ENCODE measurements at regions not wholly inside any gene's neighbourhood (a gene's known extent, or its start where the extent isn't known, plus 50 kb on each side); places are given as distances from the start of the nearest gene placed in this dataset.
"Not testable (repeated sequence)": the region's sequence is repeated elsewhere in the genome, so short reads cannot be mapped to it uniquely, and the experiment has no call there.

DNA sequence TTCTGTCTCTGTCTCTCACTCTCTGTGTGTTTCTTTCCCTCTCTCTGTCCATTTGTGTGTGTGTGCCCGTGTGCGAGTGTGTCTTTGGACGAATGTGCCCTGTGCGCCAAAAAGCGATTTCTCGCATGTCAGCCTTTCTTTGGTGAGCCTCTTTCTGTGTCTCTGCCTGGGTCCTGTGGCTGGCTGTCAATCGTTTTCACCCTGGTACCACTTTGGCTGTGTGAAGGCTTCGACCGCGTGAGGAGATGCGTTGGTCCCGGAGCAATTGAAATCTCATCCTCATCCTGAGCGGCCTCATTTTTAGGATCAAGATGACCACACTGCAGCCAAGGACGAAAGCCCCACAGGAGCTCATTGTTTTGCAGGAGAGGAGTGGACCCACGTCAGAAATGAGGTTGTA is 288.9 kb upstream of the ZNF337 start:
- DNase-seq, result no peak

DNA sequence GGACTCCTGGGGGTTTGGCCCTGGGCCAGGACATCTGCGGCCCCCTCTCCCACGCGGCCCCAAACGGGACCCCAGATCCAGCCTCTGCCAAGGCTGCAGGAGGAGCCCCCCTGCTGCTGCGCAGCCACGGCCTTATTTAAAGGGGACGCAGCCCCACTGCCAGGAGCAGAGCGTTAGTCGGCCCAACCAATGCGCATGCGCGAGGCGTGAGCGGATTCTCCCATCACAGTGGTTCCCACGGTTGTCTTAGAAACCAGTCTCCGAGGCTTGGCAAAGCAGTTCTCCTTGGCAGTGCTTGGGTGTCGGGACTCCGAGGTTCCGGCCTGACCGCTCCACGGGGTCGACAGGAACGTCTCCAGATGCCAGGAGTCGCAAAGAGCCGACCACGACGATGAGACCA is 288.3 kb upstream of the ZNF337 start:
- peak; percentile 20 for DNase-seq

DNA sequence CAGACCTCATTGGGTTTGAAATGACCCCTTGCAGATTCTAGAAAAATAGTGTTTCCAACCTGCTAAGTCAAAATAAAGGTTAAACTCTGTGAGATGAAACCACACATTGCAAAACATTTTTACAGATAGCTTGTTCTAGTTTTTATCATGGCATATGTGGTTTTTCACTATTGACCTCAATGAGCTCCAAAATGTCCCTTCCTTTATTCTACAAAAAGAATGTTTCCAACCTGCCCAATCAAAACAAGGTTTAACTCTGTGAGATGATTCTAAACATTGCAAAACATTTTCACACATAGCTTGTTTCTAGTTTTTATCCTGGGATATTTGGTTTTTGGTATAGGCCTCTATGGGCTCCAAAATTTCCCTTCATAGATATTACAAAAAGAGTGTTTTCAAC is 286.0 kb upstream of the ZNF337 start:
- DNase-seq, result not testable (repeated sequence)

DNA sequence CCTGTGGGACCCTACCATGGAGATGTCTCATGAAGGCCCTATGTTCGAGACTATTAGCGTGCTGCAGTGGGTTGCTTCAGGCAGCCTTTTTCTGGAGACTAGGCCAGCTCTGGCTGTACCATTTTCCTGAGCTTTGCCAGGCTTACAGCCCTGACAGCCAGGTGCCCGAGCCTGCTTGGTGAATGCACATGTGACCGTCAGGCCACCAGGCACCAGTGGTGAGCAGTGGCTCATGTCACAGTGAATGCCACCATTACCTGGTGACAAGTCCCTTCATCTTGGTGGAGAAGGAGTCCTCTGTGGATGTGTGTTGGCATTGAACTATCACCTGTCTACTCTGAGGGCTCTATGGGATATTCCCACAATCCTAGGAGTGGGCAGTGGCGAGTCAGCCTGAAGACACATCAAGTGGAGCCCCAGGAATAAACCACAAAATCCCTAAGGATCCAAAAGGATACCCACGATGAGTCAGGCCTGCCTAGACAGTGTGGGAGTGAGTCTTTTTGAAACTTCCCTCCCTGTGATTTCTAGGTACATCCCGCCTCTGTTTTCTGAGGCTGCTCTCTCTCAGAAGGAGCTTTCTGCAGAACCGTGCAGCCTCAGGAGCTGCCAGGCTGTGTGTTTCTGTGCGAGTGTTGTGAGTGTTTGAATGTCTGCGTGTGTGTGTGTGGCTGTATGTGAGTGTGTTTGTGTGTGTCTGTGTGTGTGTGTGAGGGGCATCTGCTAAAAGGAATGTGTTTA is 282.0 kb upstream of the ZNF337 start:
- DNase-seq, result not testable (repeated sequence)

DNA sequence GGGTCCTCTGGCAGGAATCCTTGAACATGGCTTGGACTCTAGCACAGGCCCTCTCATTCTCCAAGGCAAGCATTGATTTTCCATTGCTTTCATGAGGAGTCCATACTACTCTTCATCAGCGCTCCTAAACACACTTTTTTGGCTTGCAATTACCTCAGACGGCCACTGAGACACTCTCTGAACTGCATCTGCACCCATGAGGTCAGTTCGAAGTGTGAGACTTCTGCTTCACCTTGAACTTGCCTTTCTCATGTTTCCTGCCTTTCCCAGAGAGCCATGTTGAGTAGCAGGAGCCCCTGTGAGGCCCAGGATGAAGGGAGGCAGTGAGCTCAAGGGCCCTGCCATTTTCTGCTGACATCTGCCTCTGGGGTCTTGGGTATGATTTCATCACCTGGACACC is 279.2 kb upstream of the ZNF337 start:
- DNase-seq, result not testable (repeated sequence)

DNA sequence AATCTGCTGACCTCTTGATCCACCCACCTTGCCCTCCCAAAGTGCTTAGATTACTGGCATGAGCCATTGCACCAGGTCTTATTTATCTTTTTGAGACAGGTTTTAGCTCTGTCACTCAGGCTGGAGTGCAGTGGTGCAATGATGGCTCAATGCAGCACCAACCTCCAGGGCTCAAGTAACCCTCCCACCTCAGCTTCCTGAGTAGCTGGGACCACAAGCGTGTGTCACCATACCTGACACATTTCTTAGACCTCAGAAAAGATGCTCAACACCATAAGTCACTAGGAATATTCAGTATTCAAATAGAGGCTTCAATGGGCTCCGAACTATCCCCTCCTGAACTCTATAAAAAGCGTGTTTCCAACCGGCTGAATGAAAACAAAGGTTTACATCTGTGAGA is 268.6 kb upstream of the ZNF337 start:
- DNase-seq, result not testable (repeated sequence)

DNA sequence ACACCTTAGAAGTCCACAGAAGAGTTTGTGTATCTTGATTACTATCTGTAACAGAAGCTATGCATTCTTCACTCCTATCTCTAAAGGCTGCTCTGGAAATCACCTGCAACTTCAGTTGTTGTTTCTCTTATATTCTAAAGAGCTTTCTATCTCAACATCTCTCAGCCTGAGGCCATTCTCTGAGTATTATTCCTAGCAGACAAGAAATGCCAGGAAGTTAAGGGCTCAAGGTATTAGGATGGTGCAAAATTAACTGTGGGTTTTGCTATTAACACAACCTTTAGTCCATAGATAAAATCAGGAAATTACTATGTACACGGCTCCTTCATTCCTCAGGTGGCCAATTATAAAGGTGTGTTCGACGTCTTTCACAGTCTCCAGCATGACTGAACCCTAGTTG is 257.2 kb upstream of the ZNF337 start:
- not testable (repeated sequence) for DNase-seq

DNA sequence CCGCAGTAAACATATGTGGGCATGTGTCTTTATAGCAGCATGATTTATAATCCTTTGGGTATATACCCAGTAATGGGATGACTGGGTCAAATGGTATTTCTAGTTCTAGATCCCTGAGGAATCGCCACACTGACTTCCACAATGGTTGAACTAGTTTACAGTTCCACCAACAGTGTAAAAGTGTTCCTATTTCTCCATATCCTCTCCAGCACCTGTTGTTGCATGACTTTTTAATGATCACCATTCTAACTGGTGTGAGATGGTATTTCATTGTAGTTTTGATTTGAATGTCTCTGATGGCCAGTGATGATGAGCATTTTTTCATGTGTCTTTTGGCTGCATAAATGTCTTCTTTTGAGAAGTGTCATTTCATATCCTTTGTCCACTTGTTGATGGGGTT is 238.6 kb upstream of the ZNF337 start:
- not testable (repeated sequence) for DNase-seq

DNA sequence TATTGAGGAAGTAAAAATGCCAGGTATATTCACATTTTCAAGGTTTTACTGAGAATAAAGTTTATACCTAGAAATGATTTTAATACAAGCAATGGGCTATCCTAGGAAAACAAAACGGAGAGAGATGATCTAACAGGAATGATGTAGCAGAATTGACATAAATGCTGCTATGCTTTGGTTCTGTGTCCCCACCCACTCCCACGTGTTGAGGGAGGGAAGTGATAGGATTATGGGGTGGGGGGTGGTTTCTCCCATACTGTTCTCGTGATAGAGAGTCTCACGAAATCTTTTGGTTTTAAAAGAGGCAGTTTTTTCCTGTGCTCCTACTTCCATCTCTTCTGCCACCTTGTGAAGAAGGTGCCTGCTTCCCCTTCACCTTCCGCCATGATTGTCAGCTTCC is 236.2 kb upstream of the ZNF337 start:
- DNase-seq, result not testable (repeated sequence)

DNA sequence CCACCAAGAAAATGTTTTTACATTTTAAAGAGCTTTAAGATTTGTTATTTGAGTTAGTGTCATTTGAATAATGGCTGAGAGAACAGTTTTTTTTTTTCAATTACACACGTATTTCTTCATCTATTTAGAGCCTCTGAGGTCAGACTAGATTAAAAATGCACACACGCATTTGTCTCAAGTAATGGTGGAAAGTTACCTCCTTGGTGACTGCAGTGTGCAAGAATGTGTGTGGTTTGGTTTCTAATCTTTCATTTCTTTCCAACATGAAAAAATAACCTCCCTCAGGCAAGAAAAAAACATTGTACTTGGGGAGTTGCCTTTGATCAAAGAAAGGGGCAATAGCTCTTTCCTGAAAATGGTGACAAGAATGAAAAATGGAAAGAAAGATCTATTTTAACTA is 235.5 kb upstream of the ZNF337 start:
- not testable (repeated sequence) for DNase-seq

DNA sequence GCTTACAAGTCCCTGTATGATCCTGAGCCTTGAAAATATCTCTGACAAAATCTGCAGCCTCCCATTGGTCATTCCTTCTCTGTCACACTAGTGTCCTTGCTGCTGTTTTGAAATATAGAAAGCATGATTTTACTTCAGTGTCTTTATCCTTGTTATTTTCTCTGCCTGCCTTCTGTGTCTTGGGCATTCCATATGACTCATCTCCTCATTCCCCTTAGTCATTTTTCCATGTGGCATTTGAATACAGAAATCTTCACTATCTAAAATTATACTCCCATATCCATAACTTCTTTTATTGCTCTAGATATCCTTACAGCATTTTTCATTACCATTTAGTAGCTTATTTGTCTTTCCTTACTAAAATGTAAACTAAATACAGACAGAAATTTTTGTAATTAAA is 205.7 kb upstream of the ZNF337 start:
- not testable (repeated sequence) for DNase-seq

DNA sequence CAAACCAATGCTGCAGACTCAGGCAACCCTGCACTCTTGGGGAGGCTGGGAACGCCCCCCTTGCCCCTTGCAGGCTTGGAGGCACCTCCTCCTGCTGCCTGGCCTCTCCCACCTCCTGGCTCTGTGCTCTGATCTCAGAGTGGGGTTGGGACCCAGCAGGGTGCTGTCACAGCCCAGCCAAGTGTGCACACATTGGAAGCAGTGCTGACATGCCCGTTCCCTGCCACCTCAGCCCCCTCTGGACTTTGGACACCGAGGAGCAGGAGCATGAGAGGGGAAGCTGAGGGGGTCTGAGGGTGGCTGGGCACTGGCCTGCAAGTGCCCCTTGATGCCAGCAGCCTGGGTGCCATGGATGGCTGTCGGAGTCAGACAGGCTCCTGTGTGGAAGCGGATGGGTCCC is 202.0 kb upstream of the ZNF337 start:
- not testable (repeated sequence) for DNase-seq

DNA sequence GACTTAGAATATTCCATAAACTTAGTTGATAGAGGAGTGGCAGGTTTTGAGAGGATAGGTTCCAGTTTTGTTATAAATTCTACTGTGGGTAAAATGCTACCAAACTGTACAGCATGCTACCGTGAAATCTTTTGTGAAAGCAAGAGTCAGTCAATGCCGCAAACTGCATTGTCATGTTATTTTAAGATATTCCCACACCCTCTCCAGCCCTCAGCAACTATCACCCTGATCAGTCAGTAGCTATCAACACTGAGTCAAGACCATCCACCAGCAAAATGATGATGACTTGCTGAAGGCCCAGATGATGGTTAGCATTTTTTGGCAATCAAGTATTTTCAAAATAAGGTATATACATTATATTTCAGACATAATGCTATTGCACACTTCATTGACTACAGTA is 182.4 kb upstream of the ZNF337 start:
- DNase-seq, result not testable (repeated sequence)

DNA sequence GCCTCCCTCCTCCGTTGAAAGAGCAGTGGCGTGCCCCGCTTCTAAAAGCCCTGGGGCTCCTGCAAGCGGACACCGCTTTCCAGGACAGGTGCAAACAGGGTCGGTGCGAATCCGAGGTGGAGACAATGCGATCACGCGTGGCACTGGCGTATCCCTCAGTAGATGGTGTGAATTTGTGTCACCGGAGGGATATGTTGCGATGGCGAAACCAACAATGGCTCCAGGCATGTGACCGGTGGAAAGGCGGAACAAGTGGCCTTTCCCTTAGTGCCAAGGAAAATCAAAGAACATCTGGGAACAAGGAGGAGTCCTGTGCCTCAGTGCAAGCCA is 172.0 kb upstream of the ZNF337 start:
- not testable (repeated sequence) for DNase-seq

DNA sequence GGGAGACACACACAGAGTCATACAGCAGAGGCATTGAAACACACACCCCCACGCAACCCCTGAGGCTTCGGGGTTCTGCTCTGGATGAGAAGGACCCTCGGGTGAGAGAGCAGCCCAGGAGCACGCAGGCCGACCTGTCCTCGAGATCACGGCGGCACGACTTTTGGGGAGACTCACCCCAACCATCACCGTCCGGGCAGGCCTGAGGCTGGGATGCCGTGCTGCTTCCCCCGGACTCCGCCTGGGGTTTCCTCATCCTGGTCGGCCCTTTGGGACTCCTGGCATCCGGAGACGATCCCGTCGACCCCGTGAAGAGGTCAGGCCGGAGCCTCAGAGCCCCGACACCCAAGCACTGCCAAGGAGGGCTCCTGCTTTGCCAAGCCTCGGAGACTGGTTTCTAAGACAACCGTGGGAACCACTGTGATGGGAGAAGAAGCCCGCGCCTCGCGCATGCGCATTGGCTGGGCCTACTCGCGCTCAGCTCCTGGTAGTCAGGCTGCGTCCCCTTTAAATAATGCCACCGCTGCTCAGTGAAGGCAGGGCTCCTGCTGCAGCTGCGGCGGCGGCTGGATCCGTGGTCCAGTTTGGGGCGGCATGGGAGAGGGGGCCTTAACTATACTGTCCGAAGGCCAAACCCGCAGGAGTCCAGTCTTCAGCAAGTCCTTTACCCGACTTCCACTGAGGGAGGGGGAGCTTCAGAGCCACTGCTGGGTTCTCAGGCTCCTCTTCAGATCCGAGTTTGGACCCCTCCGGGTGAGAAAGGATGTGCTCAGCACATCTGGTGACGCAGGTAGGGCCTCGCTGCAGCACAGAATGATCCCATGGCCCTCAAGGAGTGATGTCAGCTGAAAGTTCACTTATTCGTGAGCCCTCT is 171.4 kb upstream of the ZNF337 start:
- no peak for DNase-seq

DNA sequence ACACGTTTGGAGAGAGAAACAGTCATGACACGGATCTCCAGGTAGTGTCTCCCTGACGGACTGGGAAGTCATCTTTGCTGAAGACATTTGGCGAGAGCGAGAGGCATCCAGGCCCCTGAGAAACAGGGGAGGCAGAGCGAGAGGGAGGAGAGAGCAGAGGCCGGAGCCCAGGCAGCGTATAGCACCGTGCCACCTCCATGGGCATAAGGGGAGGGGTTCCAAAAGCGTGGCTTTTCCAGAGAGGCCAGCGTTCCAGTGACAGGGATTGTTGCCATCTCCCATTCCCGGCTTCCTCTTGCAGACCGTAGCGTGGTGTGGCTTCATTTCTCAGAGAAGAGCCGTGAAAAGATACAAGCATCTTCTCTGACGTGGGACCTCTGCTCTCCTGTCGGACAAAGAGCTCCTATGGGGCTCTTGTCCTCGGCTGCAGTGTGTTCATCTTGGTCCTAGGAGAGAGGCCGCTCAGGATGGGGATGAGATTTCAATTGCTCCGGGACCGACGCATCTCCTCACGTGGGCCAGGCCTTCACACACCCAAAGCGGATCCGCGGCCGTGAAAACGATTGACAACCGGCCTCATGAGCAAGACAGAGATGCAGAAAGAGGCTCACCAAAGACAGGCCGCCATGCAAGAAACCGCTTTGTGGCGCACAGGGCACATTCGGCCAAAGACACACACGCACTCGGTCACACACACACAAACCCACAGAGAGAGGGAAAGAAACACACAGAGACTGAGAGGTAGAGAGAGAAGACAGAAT is 170.5 kb upstream of the ZNF337 start:
- not testable (repeated sequence) for DNase-seq

DNA sequence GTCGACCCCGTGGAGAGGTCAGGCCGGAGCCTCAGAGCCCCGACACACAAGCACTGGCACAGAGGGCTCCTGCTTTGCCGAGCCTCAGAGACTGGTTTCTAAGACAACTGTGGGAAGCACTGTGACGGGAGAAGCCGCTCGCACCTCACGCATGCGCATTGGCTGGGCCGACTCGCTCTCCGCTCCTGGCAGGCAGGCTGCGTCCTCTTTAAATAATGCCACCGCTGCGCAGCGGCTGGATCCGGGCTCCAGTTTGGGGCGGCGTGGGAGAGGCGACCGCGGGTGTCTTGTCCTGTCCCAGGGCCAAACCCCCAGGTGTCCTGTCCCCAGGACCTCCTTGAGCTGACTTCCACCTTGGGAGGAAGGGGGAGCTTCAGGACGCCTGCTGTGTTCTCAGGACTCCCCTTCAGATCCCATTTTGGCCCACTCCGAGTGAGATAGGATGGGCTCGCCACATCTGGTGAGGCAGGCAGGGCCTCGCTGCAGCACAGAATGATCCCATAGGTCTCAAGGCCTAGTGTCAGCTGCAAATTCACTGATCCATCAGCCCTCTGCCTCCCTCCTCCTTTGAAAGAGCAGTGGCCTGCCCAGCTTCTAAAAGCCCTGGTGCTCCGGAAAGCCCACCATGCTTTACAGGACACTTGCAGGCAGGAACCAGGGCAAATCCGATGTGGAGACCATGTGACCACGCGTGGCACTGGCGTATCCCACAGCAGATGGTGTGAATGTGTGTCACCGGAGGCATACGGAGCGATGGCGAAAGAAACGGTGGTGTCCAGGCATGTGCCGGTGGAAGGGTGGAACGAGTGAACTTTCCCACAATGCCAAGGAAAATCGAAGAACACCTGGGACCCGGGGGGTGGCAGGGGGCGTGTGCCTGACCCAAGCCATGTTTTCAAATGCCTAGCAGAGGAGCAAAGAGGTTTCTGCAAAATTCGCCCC is 169.3 kb upstream of the ZNF337 start:
- DNase-seq, result no peak

DNA sequence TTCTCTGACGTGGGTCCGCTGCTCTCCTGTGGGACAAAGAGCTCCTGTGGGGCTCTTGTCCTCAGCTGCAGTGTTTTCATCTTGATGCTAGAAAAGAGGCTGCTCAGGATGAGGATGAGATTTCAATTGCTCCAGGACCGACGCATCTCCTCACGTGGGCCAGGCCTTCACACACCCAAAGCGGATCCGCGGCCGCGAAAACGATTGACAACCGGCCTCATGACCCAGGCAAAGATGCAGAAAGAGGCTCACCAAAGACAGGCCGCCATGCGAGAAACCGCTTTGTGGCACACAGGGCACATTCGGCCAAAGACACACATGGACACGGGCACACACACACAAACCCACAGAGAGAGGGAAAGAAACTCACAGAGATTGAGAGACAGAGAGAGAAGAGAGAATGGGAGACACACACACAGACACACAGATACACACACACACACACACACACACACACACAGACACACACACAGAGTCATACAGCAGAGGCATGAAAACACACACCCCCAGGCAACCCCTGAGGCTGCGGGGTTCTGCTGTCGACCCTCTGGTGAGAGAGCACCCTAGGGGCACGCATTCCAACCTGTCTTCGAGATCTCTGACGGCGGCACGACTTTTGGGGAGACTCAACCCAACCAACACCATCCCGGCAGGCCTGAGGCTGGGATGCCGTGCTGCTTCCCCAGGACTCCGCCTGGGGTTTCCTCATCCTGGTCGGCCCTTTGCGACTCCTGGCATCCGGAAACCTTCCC is 168.5 kb upstream of the ZNF337 start:
- not testable (repeated sequence) for DNase-seq

DNA sequence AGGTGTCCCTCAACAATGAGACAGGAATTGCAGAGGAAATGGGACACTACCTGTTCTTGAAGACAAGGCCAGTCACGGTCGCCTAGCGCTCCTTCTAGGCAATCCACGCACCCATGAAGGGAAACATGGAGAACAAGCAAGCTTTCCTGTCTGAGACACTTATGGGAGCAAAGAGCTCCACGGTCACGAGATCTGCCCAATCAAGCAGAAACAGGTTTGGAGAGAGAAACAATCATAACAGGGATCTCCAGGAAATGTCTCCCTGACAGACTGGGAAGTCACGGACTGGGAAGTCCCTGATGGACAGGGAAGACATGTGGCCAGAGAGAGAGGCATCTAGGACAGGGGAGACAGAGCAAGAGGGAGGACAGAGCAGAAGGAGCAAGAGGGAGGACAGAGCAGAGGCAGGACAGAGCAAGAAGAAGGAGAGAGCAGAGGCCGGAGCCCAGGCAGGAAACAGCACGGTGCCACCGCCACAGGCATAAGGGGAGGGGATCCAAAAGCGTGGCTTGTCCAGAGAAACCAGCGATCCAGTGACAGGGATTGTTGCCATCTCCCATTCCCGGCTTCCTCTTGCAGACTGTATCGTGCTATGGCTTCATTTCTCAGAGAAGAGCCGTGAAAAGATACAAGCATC is 167.8 kb upstream of the ZNF337 start:
- DNase-seq, result no peak

DNA sequence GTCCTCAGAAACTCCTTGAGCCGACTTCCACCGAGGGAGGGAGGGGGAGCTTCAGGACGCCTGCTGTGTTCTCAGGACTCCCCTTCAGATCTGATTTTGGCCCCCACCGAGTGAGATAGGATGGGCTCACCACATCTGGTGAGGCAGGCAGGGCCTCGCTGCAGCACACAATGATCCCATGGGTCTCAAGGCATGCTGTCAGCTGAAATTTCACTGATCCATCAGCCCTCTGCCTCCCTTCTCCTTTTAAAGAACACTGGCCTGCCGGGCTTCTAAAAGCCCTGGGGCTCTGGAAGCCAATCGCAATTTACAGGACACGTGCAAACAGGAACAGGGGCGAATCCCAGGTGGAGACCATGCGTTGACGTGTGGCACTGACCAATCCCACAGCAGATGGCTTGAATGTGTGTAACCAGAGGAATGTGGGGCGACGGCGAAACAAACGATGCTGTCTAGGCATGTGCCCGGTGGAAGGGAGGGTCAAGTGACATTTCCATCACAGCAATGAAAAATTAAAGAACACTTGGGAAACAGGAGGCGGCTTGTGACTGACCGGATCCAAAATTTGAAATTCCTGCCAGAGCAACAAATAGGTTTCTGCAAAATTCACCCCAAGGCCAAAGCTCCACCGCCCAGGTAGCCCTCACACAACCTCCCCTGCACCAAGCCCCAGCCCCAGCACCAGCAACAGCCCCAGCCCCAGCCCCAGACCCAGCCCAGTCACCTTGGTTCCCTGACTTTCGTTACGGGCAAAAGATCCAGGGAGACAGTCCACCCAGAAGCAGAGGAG is 167.1 kb upstream of the ZNF337 start:
- no peak for DNase-seq
